GM06990 (cell line): ENCODE measurements at regions not wholly inside any gene's neighbourhood (a gene's known extent, or its start where the extent isn't known, plus 50 kb on each side); places are given as distances from the start of the nearest gene placed in this dataset.

ENCODE experiments used
- DNase-seq: peaks from one replicate; pipeline ENCODE4 v3.0.0-alpha.2; 2011; ENCODE audit not compliant: insufficient read length; ENCODE audit errors: extremely low read depth
- H3K27me3 ChIP-seq: replicated peaks from 2 replicates; pipeline ENCODE4 v1.6.0; 2011; ENCODE audit warnings: low read length; ENCODE audit not compliant: control insufficient read depth, insufficient read depth
- H3K36me3 ChIP-seq: 2 replicates; pipeline ENCODE4 v1.5.1; 2011; ENCODE audit warnings: low read length; ENCODE audit not compliant: control insufficient read depth, insufficient read depth
- H3K4me3 ChIP-seq: replicated peaks from 2 replicates; pipeline ENCODE4 v1.5.1; 2011; ENCODE audit warnings: low read depth, mild to moderate bottlenecking, control low read depth, low read length
- TF ChIP-seq, protein P1 (sequence below): IDR thresholded peaks from 2 replicates; pipeline ENCODE4 v1.5.1; 2011; ENCODE audit warnings: low read length, control low read depth, mild to moderate bottlenecking, inconsistent platforms; ENCODE audit not compliant: insufficient read depth, poor library complexity, severe bottlenecking

DNA sequence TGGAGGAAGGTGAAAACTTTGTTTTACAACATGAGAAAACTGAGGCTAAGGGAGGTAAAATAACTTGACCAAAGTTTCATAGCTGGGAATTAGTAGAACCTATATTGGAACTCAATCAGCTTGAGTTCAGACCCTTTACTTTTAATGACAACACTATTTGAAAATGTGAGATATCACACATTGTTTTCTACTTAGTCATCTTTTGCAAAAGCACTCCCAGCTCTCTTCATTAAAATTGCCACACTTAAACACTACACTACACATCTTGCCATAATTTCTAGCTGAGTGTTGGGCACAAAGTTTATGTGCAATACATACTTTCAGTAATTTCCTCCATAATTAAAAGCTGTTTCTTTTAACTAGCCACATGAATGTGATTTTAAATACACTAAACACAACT lies 230.4 kb upstream of the DCBLD2 start:
- Histone ChIP-seq H3K27me3 (no peaks in the 10 kb centered on the region), H3K36me3 (no peaks in the 10 kb centered on the region), H3K4me3 (no peak overlapping the region)
- TF ChIP-seq, protein P1, sequence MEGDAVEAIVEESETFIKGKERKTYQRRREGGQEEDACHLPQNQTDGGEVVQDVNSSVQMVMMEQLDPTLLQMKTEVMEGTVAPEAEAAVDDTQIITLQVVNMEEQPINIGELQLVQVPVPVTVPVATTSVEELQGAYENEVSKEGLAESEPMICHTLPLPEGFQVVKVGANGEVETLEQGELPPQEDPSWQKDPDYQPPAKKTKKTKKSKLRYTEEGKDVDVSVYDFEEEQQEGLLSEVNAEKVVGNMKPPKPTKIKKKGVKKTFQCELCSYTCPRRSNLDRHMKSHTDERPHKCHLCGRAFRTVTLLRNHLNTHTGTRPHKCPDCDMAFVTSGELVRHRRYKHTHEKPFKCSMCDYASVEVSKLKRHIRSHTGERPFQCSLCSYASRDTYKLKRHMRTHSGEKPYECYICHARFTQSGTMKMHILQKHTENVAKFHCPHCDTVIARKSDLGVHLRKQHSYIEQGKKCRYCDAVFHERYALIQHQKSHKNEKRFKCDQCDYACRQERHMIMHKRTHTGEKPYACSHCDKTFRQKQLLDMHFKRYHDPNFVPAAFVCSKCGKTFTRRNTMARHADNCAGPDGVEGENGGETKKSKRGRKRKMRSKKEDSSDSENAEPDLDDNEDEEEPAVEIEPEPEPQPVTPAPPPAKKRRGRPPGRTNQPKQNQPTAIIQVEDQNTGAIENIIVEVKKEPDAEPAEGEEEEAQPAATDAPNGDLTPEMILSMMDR, result no peak
- no peak for DNase-seq

- Histone ChIP-seq H3K4me3 (no peak overlapping the region), H3K36me3 (no peaks in the 10 kb centered on the region)
- DNase-seq, result no peak
Measured at GRCh38 chr3:99128725-99129505, 227.4 kb upstream of the DCBLD2 start.

GRCh38 chr3:99128235-99128634 lies 226.7 kb upstream of the DCBLD2 start:
- no peaks in the 10 kb centered on the region for H3K27me3 ChIP-seq
- no peaks in the 10 kb centered on the region for H3K36me3 ChIP-seq
- H3K4me3 ChIP-seq, result no peak overlapping the region
- DNase-seq, result no peak
- TF ChIP-seq, protein P1, result no peak

More at GRCh38 chr3:99128725-99129505, 227.4 kb upstream of the DCBLD2 start:
- TF ChIP-seq, protein P1, result no peak
- no peaks in the 10 kb centered on the region for H3K27me3 ChIP-seq

GRCh38 chr3:99126316-99126715 lies 224.8 kb upstream of the DCBLD2 start:
- no peak overlapping the region for H3K4me3 ChIP-seq
- TF ChIP-seq, protein P1, result no peak
- DNase-seq, result no peak
- H3K36me3 ChIP-seq, result no peaks in the 10 kb centered on the region
- H3K27me3 ChIP-seq, result no peaks in the 10 kb centered on the region

DNA sequence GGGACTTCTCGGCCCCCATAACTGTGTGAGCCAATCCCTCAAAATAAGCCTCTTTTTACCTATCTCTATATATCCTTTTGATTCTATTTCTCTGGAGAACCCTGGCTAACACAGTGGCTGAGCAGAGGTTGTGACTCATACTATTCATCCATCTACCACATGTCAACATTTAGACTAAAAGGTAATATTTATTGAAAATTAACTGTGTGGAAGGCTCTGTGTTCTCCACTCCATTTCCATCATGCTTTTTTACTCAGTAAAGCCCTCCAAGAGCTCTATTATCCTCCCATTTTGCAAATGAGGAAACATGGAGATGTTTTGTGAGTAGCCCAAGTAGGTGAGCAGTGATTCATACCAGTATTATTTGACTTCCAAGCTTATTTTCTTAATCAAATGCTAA lies 217.9 kb upstream of the DCBLD2 start:
- Histone ChIP-seq H3K36me3 (no peaks in the 10 kb centered on the region), H3K4me3 (no peak overlapping the region), H3K27me3 (no peaks in the 10 kb centered on the region)
- TF ChIP-seq, protein P1, result no peak
- no peak for DNase-seq
